Mesenchymal stem cell (in vitro differentiated cells and primary cell): ENCODE measurements at regions not wholly inside any gene's neighbourhood (a gene's known extent, or its start where the extent isn't known, plus 50 kb on each side); places are given as distances from the start of the nearest gene placed in this dataset.

Source experiments
- DNase-seq: peaks from one replicate; pipeline ENCODE4 v3.0.0-alpha.2; 2013
- H2AFZ ChIP-seq: one replicate; pipeline ENCODE4 v1.6.1; 2013; ENCODE audit warnings: low read depth, mild to moderate bottlenecking, control low read depth, inconsistent platforms, low read length, moderate library complexity
- H2AK5ac ChIP-seq: 2 replicates; pipeline ENCODE4 v1.6.1; 2013; ENCODE audit warnings: low read length, moderate library complexity, mild to moderate bottlenecking, inconsistent platforms; ENCODE audit not compliant: severe bottlenecking
- H2BK120ac ChIP-seq: one replicate; pipeline ENCODE4 v1.6.1; 2013; ENCODE audit warnings: low read depth, mild to moderate bottlenecking, inconsistent platforms, low read length, moderate library complexity
- H2BK12ac ChIP-seq, 2 experiments: one replicate each; pipeline ENCODE4 v1.6.1; 2013; ENCODE audit warnings: inconsistent platforms in 2 of 2, low read length in 2 of 2, mild to moderate bottlenecking in 2 of 2, moderate library complexity in 2 of 2, control low read depth in 1 of 2
- H2BK15ac ChIP-seq: one replicate; pipeline ENCODE4 v1.6.1; 2013; ENCODE audit warnings: mild to moderate bottlenecking, low read depth, inconsistent platforms; ENCODE audit not compliant: poor library complexity, severe bottlenecking
- H2BK5ac ChIP-seq: 2 replicates; pipeline ENCODE4 v1.6.1; 2013; ENCODE audit warnings: low read depth, mild to moderate bottlenecking, low read length, control low read depth, inconsistent platforms; ENCODE audit not compliant: poor library complexity, severe bottlenecking
- H3K14ac ChIP-seq, 2 experiments: one replicate each; pipeline ENCODE4 v1.6.1; 2013; ENCODE audit warnings: inconsistent platforms in 2 of 2, low read length in 2 of 2, control low read depth in 1 of 2, mild to moderate bottlenecking in 1 of 2, moderate library complexity in 1 of 2
- H3K18ac ChIP-seq, 2 experiments: one replicate each; pipeline ENCODE4 v1.6.1; 2013; ENCODE audit warnings: inconsistent platforms in 2 of 2, low read length in 2 of 2, control low read depth in 1 of 2, low read depth in 1 of 2, mild to moderate bottlenecking in 1 of 2
- H3K23ac ChIP-seq, 2 experiments: one replicate each; pipeline ENCODE4 v1.6.1; 2013; ENCODE audit warnings: inconsistent platforms in 2 of 2, low read length in 2 of 2, mild to moderate bottlenecking in 2 of 2, moderate library complexity in 2 of 2, control low read depth in 1 of 2
- H3K27ac ChIP-seq: 2 replicates; pipeline ENCODE4 v1.5.1; 2013; ENCODE audit warnings: mild to moderate bottlenecking, moderate library complexity, low read length, control low read depth, inconsistent platforms; ENCODE audit not compliant: poor library complexity, severe bottlenecking
- H3K27me3 ChIP-seq, 2 experiments: 2 replicates each; pipeline versions ENCODE4 v1.6.1 to v1.7.0; 2013; ENCODE audit warnings: low read length in 2 of 2, mild to moderate bottlenecking in 2 of 2, moderate library complexity in 2 of 2, control low read depth in 1 of 2, inconsistent platforms in 1 of 2; ENCODE audit not compliant: control insufficient read depth in 1 of 2, insufficient read depth in 1 of 2
- H3K36me3 ChIP-seq, 2 experiments: 2 replicates each; pipeline versions ENCODE4 v1.6.1 to v1.7.0; 2013; ENCODE audit warnings: low read length in 2 of 2, control low read depth in 1 of 2, inconsistent platforms in 1 of 2, low read depth in 1 of 2, mild to moderate bottlenecking in 1 of 2; ENCODE audit not compliant: insufficient read depth in 2 of 2, control insufficient read depth in 1 of 2
- H3K4ac ChIP-seq, 2 experiments: one replicate each; pipeline ENCODE4 v1.6.1; 2013; ENCODE audit warnings: inconsistent platforms in 2 of 2, low read length in 2 of 2, mild to moderate bottlenecking in 2 of 2, moderate library complexity in 2 of 2, control low read depth in 1 of 2, low read depth in 1 of 2
- H3K4me1 ChIP-seq: 2 replicates; pipeline ENCODE4 v1.6.1; 2013; ENCODE audit warnings: low read depth, low read length, control low read depth; ENCODE audit not compliant: control insufficient read depth, insufficient read depth
- H3K4me2 ChIP-seq: 2 replicates; pipeline ENCODE4 v1.6.1; 2013; ENCODE audit warnings: low read length, mild to moderate bottlenecking, inconsistent platforms; ENCODE audit not compliant: poor library complexity, severe bottlenecking
- H3K4me3 ChIP-seq, 2 experiments: 2 replicates each; pipeline versions ENCODE4 v1.5.1 to v1.7.0; 2013; ENCODE audit warnings: low read length in 2 of 2, mild to moderate bottlenecking in 2 of 2, control low read depth in 1 of 2, low read depth in 1 of 2; ENCODE audit not compliant: insufficient read depth in 1 of 2
- H3K79me1 ChIP-seq: replicated peaks from 2 replicates; pipeline ENCODE4 v1.6.1; 2013; ENCODE audit warnings: mild to moderate bottlenecking, control low read depth, low read length, inconsistent platforms; ENCODE audit not compliant: poor library complexity, severe bottlenecking
- H3K9ac ChIP-seq: 2 replicates; pipeline ENCODE4 v1.7.0; 2013; ENCODE audit warnings: mild to moderate bottlenecking, low read length, moderate library complexity
- H3K9me3 ChIP-seq: 2 replicates; pipeline ENCODE4 v1.7.0; 2013; ENCODE audit warnings: mild to moderate bottlenecking, low read length; ENCODE audit not compliant: control insufficient read depth
- H4K8ac ChIP-seq: one replicate; pipeline ENCODE4 v1.6.1; 2013; ENCODE audit warnings: inconsistent platforms, mild to moderate bottlenecking, low read length, moderate library complexity
- H4K91ac ChIP-seq: one replicate; pipeline ENCODE4 v1.6.1; 2013; ENCODE audit warnings: mild to moderate bottlenecking, low read length, inconsistent platforms
- WGBS: methylation state at CpG from one replicate; pipeline ENCODE4 v1.1.7; 2013; ENCODE audit warnings: mixed read lengths; 5-methylcytosine and 5-hydroxymethylcytosine counted together

GRCh38 chr12:115078334-115078733 lies 394.4 kb upstream of the TBX3 start:
- Histone ChIP-seq H3K36me3 (no peaks in the 10 kb centered on the region), H3K79me1 (no peaks in the 10 kb centered on the region), H3K27ac (no peak overlapping the region), H3K4ac (no peak overlapping the region), H3K18ac (no peak overlapping the region), H2BK15ac (no peak overlapping the region), H3K9ac (no peak overlapping the region), H3K27me3 (no peaks in the 10 kb centered on the region), H2BK120ac (no peak overlapping the region), H4K8ac (no peak overlapping the region), H2BK5ac (no peak overlapping the region), H3K4me3 (no peak overlapping the region), H2BK12ac (no peak overlapping the region), H3K23ac (no peak overlapping the region), H2AFZ (no peak overlapping the region), H3K4me2 (no peak overlapping the region), H4K91ac (no peak overlapping the region), H3K9me3 (peaks cover 4% of the 10 kb centered on the region), H3K14ac (no peak overlapping the region), H2AK5ac (no peak overlapping the region), H3K4me1 (no peaks in the 10 kb centered on the region)
- no peak for DNase-seq
- WGBS: 96% methylated on average over 2 of the region's 4 CpGs

GRCh38 chr12:115075552-115076170 lies 391.7 kb upstream of the TBX3 start:
- peak overlapping the region in 1 of 2 experiments; percentile 26 for H3K14ac ChIP-seq
- H4K8ac ChIP-seq: no peak overlapping the region
- H3K23ac ChIP-seq: no peak overlapping the region
- 43% methylated on average over 1 of the region's 3 CpGs for WGBS
- no peak overlapping the region for H2BK120ac ChIP-seq
- DNase-seq: no peak
- H3K4ac ChIP-seq: no peak overlapping the region
- H2BK15ac ChIP-seq: no peak overlapping the region
- H4K91ac ChIP-seq: no peak overlapping the region
- no peak overlapping the region for H3K4me3 ChIP-seq
- H3K27ac ChIP-seq: no peak overlapping the region
- H3K9ac ChIP-seq: no peak overlapping the region
- no peak overlapping the region for H3K4me2 ChIP-seq
- no peaks in the 10 kb centered on the region for H3K36me3 ChIP-seq
- peaks cover 4% of the 10 kb centered on the region for H3K9me3 ChIP-seq
- H2AFZ ChIP-seq: no peak overlapping the region
- H3K27me3 ChIP-seq: no peaks in the 10 kb centered on the region
- no peak overlapping the region for H2BK5ac ChIP-seq
- no peak overlapping the region for H2AK5ac ChIP-seq
- peak overlapping the region in 1 of 2 experiments; percentile 42 for H3K18ac ChIP-seq
- no peak overlapping the region for H2BK12ac ChIP-seq
- H3K4me1 ChIP-seq: no peaks in the 10 kb centered on the region
- no peaks in the 10 kb centered on the region for H3K79me1 ChIP-seq

DNA sequence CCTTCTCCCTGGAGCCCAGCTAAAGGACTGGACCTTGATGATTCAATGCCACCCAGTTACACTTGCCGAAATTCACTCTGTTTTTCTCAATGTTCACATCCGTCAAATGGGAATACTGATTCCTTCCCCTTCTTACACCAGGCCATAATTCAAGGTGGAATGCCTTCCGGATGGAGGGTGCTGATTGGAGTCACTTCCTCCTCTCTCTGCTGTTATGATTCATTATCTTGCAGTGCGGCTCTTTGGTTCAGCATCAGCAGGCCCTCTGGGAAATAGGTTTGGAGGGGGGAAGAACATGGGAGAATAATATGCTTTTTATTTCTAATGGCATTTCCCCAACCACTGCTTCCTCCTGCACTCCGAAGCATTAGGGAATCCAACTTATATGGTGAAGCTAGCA lies 390.6 kb upstream of the TBX3 start:
- Histone ChIP-seq H3K36me3 (no peaks in the 10 kb centered on the region), H3K27me3 (no peaks in the 10 kb centered on the region), H3K4ac (no peak overlapping the region), H4K91ac (no peak overlapping the region), H4K8ac (no peak overlapping the region), H2BK120ac (no peak overlapping the region), H3K4me2 (no peak overlapping the region), H3K9ac (no peak overlapping the region), H2BK15ac (no peak overlapping the region), H3K14ac (no peak overlapping the region), H3K18ac (no peak overlapping the region), H2BK5ac (no peak overlapping the region), H3K4me3 (no peak overlapping the region), H3K9me3 (peaks cover 4% of the 10 kb centered on the region), H2BK12ac (no peak overlapping the region), H3K79me1 (no peaks in the 10 kb centered on the region), H3K27ac (no peak overlapping the region), H2AFZ (no peak overlapping the region), H3K4me1 (no peaks in the 10 kb centered on the region), H3K23ac (no peak overlapping the region), H2AK5ac (no peak overlapping the region)
- no peak for DNase-seq
- WGBS: 86% methylated on average over 4 of the region's 5 CpGs

GRCh38 chr12:115072712-115073111 lies 388.7 kb upstream of the TBX3 start:
- no peak overlapping the region for H2BK120ac ChIP-seq
- H3K9ac ChIP-seq: no peak overlapping the region
- WGBS: 18% methylated on average over 10 of the region's 10 CpGs

More at GRCh38 chr12:115072712-115073111, 388.7 kb upstream of the TBX3 start:
- Histone ChIP-seq H3K18ac (no peak overlapping the region), H3K23ac (no peak overlapping the region), H3K14ac (no peak overlapping the region), H2BK12ac (no peak overlapping the region), H2AK5ac (no peak overlapping the region), H3K4ac (no peak overlapping the region), H4K8ac (no peak overlapping the region), H3K4me2 (no peak overlapping the region), H3K27ac (no peak overlapping the region), H2BK15ac (no peak overlapping the region), H3K4me3 (no peak overlapping the region), H3K27me3 (no peaks in the 10 kb centered on the region), H3K4me1 (no peaks in the 10 kb centered on the region), H2BK5ac (no peak overlapping the region), H2AFZ (no peak overlapping the region), H4K91ac (no peak overlapping the region), H3K36me3 (no peaks in the 10 kb centered on the region), H3K79me1 (no peaks in the 10 kb centered on the region), H3K9me3 (peaks cover 4% of the 10 kb centered on the region)
- DNase-seq: no peak
